ENCODE measurements at regions not wholly inside any gene's neighbourhood (a gene's known extent, or its start where the extent isn't known, plus 50 kb on each side); places are given as distances from the start of the nearest gene placed in this dataset.

DNA sequence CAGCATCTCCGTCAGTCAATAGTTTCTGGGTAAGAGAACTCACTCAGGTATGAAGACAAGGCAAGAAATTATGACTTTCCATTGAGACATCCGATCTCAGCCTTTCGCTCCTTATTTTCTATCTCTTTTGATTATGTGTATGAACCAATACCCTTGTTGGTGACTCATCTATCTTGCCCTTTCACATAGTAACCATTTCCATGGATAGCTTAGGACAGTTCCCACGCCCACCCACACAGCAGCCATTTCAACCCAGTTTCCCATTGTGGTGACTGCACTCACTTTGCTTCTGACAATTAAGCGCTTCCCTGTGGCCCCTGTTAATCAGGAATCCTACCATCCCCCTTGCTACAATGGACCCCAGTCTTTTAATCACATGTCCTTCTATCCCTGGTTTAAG lies 210.6 kb upstream of the ADGRL2 start:
- H3K9ac ChIP-seq (ENCODE audit: low read depth in 1 of 3, low read length in 3 of 3): no peak overlapping the region
- no peaks in the 10 kb centered on the region for H3K36me3 ChIP-seq (ENCODE audit: control insufficient read depth in 3 of 3, insufficient read depth in 3 of 3, low read length in 3 of 3)
- H3K27ac ChIP-seq (ENCODE audit: low read depth, low read length): no peak overlapping the region
- H3K27me3 ChIP-seq (ENCODE audit: control insufficient read depth in 3 of 3, insufficient read depth in 3 of 3, low read length in 3 of 3): no peaks in the 10 kb centered on the region
- no peaks in the 10 kb centered on the region for H3K9me3 ChIP-seq (ENCODE audit: control insufficient read depth in 3 of 3, low read length in 3 of 3)
- H3K4me3 ChIP-seq (ENCODE audit: low read length in 3 of 3): no peak overlapping the region
- no peaks in the 10 kb centered on the region for H3K4me1 ChIP-seq (ENCODE audit: control insufficient read depth in 3 of 3, insufficient read depth in 3 of 3, low read length in 3 of 3)

- H3K9ac ChIP-seq (ENCODE audit: low read depth in 1 of 3, low read length in 3 of 3): no peak overlapping the region
- H3K27ac ChIP-seq (ENCODE audit: low read depth, low read length): no peak overlapping the region
- no peak overlapping the region for H3K4me3 ChIP-seq (ENCODE audit: low read length in 3 of 3)
- H3K36me3 ChIP-seq (ENCODE audit: control insufficient read depth in 3 of 3, insufficient read depth in 3 of 3, low read length in 3 of 3): no peaks in the 10 kb centered on the region
- no peaks in the 10 kb centered on the region for H3K9me3 ChIP-seq (ENCODE audit: control insufficient read depth in 3 of 3, low read length in 3 of 3)
- no peaks in the 10 kb centered on the region for H3K4me1 ChIP-seq (ENCODE audit: control insufficient read depth in 3 of 3, insufficient read depth in 3 of 3, low read length in 3 of 3)
- H3K27me3 ChIP-seq (ENCODE audit: control insufficient read depth in 3 of 3, insufficient read depth in 3 of 3, low read length in 3 of 3): no peaks in the 10 kb centered on the region
Measured at GRCh38 chr1:81588149-81588548, 212.6 kb upstream of the ADGRL2 start.

DNA sequence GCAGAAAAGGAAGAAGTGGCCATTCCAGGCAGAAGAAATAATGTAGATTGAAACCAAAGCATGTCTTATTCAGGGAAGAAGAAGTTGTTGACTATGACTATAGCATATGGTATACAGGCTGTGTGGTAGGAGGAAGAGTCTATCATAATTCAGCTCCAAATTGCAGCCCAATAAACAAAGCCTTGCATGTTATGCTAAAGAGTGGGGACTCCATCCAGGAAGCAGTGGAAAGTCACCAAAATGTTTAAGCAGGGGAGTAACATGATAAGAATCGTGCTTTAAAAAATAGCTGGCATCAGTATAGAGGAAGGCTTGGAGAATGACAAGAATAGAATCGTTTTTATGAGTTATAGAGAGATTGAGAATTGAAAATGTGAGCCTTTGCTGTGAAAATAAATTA lies 213.3 kb upstream of the ADGRL2 start:
- no peaks in the 10 kb centered on the region for H3K27me3 ChIP-seq (ENCODE audit: control insufficient read depth in 3 of 3, insufficient read depth in 3 of 3, low read length in 3 of 3)
- H3K4me1 ChIP-seq (ENCODE audit: control insufficient read depth in 3 of 3, insufficient read depth in 3 of 3, low read length in 3 of 3): no peaks in the 10 kb centered on the region
- H3K4me3 ChIP-seq (ENCODE audit: low read length in 3 of 3): no peak overlapping the region
- H3K36me3 ChIP-seq (ENCODE audit: control insufficient read depth in 3 of 3, insufficient read depth in 3 of 3, low read length in 3 of 3): no peaks in the 10 kb centered on the region
- H3K9ac ChIP-seq (ENCODE audit: low read depth in 1 of 3, low read length in 3 of 3): no peak overlapping the region
- H3K9me3 ChIP-seq (ENCODE audit: control insufficient read depth in 3 of 3, low read length in 3 of 3): no peaks in the 10 kb centered on the region
- H3K27ac ChIP-seq (ENCODE audit: low read depth, low read length): no peak overlapping the region

DNA sequence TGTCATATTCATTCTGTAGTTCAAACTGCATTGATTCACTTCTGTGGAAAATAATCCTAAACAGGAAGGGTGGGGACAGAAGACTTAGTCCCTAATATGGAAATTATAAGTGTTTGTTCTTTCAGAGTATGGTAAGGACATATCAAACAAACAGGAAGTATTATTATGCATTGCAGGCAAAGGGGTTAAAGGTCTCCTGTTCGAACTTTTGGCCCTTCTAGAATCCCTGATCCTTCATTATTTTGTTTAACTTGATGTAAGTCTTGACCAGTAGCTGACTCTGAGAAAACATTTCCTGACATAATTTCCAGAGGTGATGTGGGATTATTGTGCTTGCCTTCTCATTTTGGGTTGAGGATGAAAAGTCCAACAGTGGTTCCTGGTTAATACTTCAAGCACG lies 215.4 kb upstream of the ADGRL2 start:
- no peak overlapping the region for H3K9ac ChIP-seq (ENCODE audit: low read depth in 1 of 3, low read length in 3 of 3)
- no peaks in the 10 kb centered on the region for H3K9me3 ChIP-seq (ENCODE audit: control insufficient read depth in 3 of 3, low read length in 3 of 3)
- H3K27me3 ChIP-seq (ENCODE audit: control insufficient read depth in 3 of 3, insufficient read depth in 3 of 3, low read length in 3 of 3): no peaks in the 10 kb centered on the region
- H3K27ac ChIP-seq (ENCODE audit: low read depth, low read length): no peak overlapping the region
- H3K4me1 ChIP-seq (ENCODE audit: control insufficient read depth in 3 of 3, insufficient read depth in 3 of 3, low read length in 3 of 3): no peaks in the 10 kb centered on the region
- H3K36me3 ChIP-seq (ENCODE audit: control insufficient read depth in 3 of 3, insufficient read depth in 3 of 3, low read length in 3 of 3): no peaks in the 10 kb centered on the region
- no peak overlapping the region for H3K4me3 ChIP-seq (ENCODE audit: low read length in 3 of 3)

GRCh38 chr1:81584398-81584797 lies 216.3 kb upstream of the ADGRL2 start:
- Histone ChIP-seq H3K4me3 (ENCODE audit: low read length in 3 of 3) (no peak overlapping the region), H3K9ac (ENCODE audit: low read depth in 1 of 3, low read length in 3 of 3) (no peak overlapping the region), H3K36me3 (ENCODE audit: control insufficient read depth in 3 of 3, insufficient read depth in 3 of 3, low read length in 3 of 3) (no peaks in the 10 kb centered on the region), H3K27me3 (ENCODE audit: control insufficient read depth in 3 of 3, insufficient read depth in 3 of 3, low read length in 3 of 3) (no peaks in the 10 kb centered on the region), H3K27ac (ENCODE audit: low read depth, low read length) (no peak overlapping the region), H3K9me3 (ENCODE audit: control insufficient read depth in 3 of 3, low read length in 3 of 3) (no peaks in the 10 kb centered on the region), H3K4me1 (ENCODE audit: control insufficient read depth in 3 of 3, insufficient read depth in 3 of 3, low read length in 3 of 3) (no peaks in the 10 kb centered on the region)

GRCh38 chr1:81583878-81584277 lies 216.9 kb upstream of the ADGRL2 start:
- H3K27ac ChIP-seq (ENCODE audit: low read depth, low read length): no peak overlapping the region
- no peaks in the 10 kb centered on the region for H3K9me3 ChIP-seq (ENCODE audit: control insufficient read depth in 3 of 3, low read length in 3 of 3)
- no peaks in the 10 kb centered on the region for H3K36me3 ChIP-seq (ENCODE audit: control insufficient read depth in 3 of 3, insufficient read depth in 3 of 3, low read length in 3 of 3)
- H3K4me1 ChIP-seq (ENCODE audit: control insufficient read depth in 3 of 3, insufficient read depth in 3 of 3, low read length in 3 of 3): no peaks in the 10 kb centered on the region
- H3K27me3 ChIP-seq (ENCODE audit: control insufficient read depth in 3 of 3, insufficient read depth in 3 of 3, low read length in 3 of 3): no peaks in the 10 kb centered on the region
- H3K4me3 ChIP-seq (ENCODE audit: low read length in 3 of 3): no peak overlapping the region
- H3K9ac ChIP-seq (ENCODE audit: low read depth in 1 of 3, low read length in 3 of 3): no peak overlapping the region

DNA sequence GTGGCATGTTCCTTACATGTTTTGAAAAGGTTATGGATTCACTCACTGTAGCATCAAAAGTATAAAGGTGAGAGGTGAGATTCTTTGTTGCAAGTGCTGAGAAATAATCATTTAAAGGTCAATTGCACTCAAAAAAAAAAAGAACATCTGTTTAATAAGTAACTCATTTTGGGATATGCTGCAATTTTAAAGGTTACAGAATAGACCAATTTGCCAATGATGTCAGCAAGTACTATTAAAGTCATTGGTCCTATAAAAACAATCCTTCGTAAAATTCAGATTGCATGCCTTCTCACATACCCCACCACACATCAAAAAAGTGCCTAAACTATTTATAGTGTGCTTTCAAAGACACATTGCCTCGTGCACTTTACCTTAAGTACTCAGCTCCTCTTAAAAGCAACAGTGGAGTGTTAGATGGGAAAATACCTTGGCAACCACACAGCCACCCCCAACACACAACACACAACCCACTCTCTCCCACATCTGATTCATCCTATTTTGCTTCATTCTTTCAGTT lies 218.2 kb upstream of the ADGRL2 start:
- no peaks in the 10 kb centered on the region for H3K27me3 ChIP-seq (ENCODE audit: control insufficient read depth in 3 of 3, insufficient read depth in 3 of 3, low read length in 3 of 3)

DNA sequence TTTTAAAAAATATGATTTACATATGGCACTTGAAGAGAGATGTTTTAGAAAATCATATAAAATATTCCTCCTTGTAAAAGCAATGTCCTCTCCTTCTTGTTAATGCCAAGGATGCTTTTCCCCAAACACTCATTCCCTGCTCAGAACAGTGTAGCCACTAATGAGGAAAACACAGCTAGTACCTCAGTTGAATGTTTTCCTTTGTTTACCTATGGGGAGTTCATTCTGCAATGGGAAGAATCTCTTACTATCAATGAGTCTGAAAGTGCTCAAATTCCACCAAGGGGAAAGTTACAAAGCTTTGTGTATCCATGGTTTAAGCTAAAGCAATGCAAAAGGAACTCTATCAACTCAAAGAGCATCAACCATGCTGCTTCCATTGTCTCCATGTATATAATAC lies 221.9 kb upstream of the ADGRL2 start:
- no peaks in the 10 kb centered on the region for H3K27me3 ChIP-seq (ENCODE audit: control insufficient read depth in 3 of 3, insufficient read depth in 3 of 3, low read length in 3 of 3)
- H3K27ac ChIP-seq (ENCODE audit: low read depth, low read length): no peak overlapping the region
- H3K36me3 ChIP-seq (ENCODE audit: control insufficient read depth in 3 of 3, insufficient read depth in 3 of 3, low read length in 3 of 3): no peaks in the 10 kb centered on the region
- no peaks in the 10 kb centered on the region for H3K4me1 ChIP-seq (ENCODE audit: control insufficient read depth in 3 of 3, insufficient read depth in 3 of 3, low read length in 3 of 3)
- no peaks in the 10 kb centered on the region for H3K9me3 ChIP-seq (ENCODE audit: control insufficient read depth in 3 of 3, low read length in 3 of 3)
- no peak overlapping the region for H3K4me3 ChIP-seq (ENCODE audit: low read length in 3 of 3)
- H3K9ac ChIP-seq (ENCODE audit: low read depth in 1 of 3, low read length in 3 of 3): no peak overlapping the region

More for the DNA sequence above, 218.2 kb upstream of the ADGRL2 start:
- Histone ChIP-seq H3K36me3 (ENCODE audit: control insufficient read depth in 3 of 3, insufficient read depth in 3 of 3, low read length in 3 of 3) (no peaks in the 10 kb centered on the region), H3K4me3 (ENCODE audit: low read length in 3 of 3) (no peak overlapping the region), H3K9ac (ENCODE audit: low read depth in 1 of 3, low read length in 3 of 3) (no peak overlapping the region), H3K4me1 (ENCODE audit: control insufficient read depth in 3 of 3, insufficient read depth in 3 of 3, low read length in 3 of 3) (no peaks in the 10 kb centered on the region), H3K9me3 (ENCODE audit: control insufficient read depth in 3 of 3, low read length in 3 of 3) (no peaks in the 10 kb centered on the region), H3K27ac (ENCODE audit: low read depth, low read length) (no peak overlapping the region)

DNA sequence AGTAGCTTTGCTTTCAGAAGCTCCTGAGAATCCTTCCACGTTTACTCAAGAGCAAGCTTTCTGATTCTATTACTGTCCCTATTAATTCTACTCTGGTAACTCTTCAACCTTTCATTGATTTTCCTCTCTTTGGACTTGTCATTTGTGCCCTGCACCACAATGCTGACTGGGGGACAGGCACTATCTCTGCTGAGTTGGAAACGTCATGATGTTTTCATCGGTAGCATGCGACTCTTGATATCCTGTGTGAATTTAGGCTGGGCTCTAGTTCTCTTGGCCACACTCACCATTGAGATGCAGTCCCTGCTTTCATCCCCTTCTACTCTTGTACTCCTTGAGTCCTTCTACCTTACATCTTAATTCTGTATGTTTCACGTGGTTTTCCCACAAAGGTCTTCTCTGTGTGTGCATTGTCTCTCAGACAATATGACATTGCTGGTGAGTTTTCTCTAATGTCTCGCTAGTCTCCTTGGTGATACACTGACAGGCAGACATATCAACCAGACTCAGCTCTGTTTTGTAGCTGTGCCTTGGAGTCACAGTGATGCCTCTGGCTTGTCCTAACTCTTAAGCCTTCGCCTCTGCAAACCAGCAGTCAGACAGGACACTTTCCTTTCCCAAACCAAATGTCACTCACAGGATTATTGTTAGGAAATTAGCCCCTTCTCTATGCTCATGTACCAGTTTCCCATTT lies 223.6 kb upstream of the ADGRL2 start:
- Histone ChIP-seq H3K9me3 (ENCODE audit: control insufficient read depth in 3 of 3, low read length in 3 of 3) (no peaks in the 10 kb centered on the region), H3K9ac (ENCODE audit: low read depth in 1 of 3, low read length in 3 of 3) (no peak overlapping the region), H3K4me3 (ENCODE audit: low read length in 3 of 3) (no peak overlapping the region), H3K27me3 (ENCODE audit: control insufficient read depth in 3 of 3, insufficient read depth in 3 of 3, low read length in 3 of 3) (no peaks in the 10 kb centered on the region), H3K36me3 (ENCODE audit: control insufficient read depth in 3 of 3, insufficient read depth in 3 of 3, low read length in 3 of 3) (no peaks in the 10 kb centered on the region), H3K27ac (ENCODE audit: low read depth, low read length) (no peak overlapping the region), H3K4me1 (ENCODE audit: control insufficient read depth in 3 of 3, insufficient read depth in 3 of 3, low read length in 3 of 3) (no peaks in the 10 kb centered on the region)

DNA sequence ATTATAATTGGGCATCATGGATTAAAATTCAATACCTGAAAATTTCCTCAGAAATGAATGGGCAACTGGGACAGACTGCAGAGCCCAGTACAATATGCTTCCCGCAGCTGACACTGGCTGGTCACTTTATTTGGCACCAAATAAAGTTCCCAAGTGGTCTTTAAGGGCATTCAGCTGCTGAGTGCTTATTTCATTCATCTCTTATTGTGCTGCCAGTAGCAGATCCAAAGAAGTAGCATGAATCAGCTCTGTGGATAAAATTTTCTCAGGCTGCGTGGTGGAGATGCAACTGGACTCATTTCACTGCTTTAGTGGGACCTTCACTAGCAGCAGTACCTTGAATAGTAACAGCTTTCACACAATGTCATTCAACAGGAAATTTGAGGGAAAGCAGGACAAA lies 226.3 kb upstream of the ADGRL2 start:
- Histone ChIP-seq H3K27me3 (ENCODE audit: control insufficient read depth in 3 of 3, insufficient read depth in 3 of 3, low read length in 3 of 3) (no peaks in the 10 kb centered on the region), H3K4me1 (ENCODE audit: control insufficient read depth in 3 of 3, insufficient read depth in 3 of 3, low read length in 3 of 3) (no peaks in the 10 kb centered on the region), H3K36me3 (ENCODE audit: control insufficient read depth in 3 of 3, insufficient read depth in 3 of 3, low read length in 3 of 3) (no peaks in the 10 kb centered on the region), H3K27ac (ENCODE audit: low read depth, low read length) (no peak overlapping the region), H3K9ac (ENCODE audit: low read depth in 1 of 3, low read length in 3 of 3) (no peak overlapping the region), H3K4me3 (ENCODE audit: low read length in 3 of 3) (no peak overlapping the region), H3K9me3 (ENCODE audit: control insufficient read depth in 3 of 3, low read length in 3 of 3) (no peaks in the 10 kb centered on the region)
